Ovary (tissue), 3 donors: ENCODE measurements at regions not wholly inside any gene's neighbourhood (a gene's known extent, or its start where the extent isn't known, plus 50 kb on each side); places are given as distances from the start of the nearest gene placed in this dataset.

ENCODE experiments used
- EP300 ChIP-seq: sonication (generic); formaldehyde crosslinking; IDR thresholded peaks from one replicate; pipeline ENCODE4 v1.6.1; 2017; ENCODE audit warnings: antibody characterized with exemption
- POLR2A ChIP-seq: fragments of 450-650 bp; IDR thresholded peaks from one replicate; pipeline ENCODE4 v1.6.1; 2017; ENCODE audit warnings: antibody characterized with exemption, mild to moderate bottlenecking, moderate library complexity
- TF ChIP-seq, protein P1 (sequence below), 3 donors: fragments of 450-650 bp in 2 of 3; fragments of 200-600 bp in 1 of 3; IDR thresholded peaks; one replicate each; pipeline versions ENCODE4 v1.5.1 to v1.8.0; 2016 to 2022; ENCODE audit warnings: antibody characterized with exemption in 3 of 3, mild to moderate bottlenecking in 1 of 3
- donor health status: DM: no; HTN: no; CAD: no.

GRCh38 chr4:134936014-134936413 lies 734.4 kb upstream of the PABPC4L start:
- TF ChIP-seq, protein P1, sequence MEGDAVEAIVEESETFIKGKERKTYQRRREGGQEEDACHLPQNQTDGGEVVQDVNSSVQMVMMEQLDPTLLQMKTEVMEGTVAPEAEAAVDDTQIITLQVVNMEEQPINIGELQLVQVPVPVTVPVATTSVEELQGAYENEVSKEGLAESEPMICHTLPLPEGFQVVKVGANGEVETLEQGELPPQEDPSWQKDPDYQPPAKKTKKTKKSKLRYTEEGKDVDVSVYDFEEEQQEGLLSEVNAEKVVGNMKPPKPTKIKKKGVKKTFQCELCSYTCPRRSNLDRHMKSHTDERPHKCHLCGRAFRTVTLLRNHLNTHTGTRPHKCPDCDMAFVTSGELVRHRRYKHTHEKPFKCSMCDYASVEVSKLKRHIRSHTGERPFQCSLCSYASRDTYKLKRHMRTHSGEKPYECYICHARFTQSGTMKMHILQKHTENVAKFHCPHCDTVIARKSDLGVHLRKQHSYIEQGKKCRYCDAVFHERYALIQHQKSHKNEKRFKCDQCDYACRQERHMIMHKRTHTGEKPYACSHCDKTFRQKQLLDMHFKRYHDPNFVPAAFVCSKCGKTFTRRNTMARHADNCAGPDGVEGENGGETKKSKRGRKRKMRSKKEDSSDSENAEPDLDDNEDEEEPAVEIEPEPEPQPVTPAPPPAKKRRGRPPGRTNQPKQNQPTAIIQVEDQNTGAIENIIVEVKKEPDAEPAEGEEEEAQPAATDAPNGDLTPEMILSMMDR (IDR thresholded peaks at IDR 0.05) = no peak
- TF ChIP-seq POLR2A (no peak), EP300 (no peak)
